GF-D8 (cell line): ENCODE measurements at regions not wholly inside any gene's neighbourhood (a gene's known extent, or its start where the extent isn't known, plus 50 kb on each side); places are given as distances from the start of the nearest gene placed in this dataset.
"Not testable (repeated sequence)": the region's sequence is repeated elsewhere in the genome, so short reads cannot be mapped to it uniquely, and the experiment has no call there.

ENCODE experiments used
- DNase-seq: peaks from one replicate; lab custom pipeline; 2025; lab: John Stamatoyannopoulos, UW

DNA sequence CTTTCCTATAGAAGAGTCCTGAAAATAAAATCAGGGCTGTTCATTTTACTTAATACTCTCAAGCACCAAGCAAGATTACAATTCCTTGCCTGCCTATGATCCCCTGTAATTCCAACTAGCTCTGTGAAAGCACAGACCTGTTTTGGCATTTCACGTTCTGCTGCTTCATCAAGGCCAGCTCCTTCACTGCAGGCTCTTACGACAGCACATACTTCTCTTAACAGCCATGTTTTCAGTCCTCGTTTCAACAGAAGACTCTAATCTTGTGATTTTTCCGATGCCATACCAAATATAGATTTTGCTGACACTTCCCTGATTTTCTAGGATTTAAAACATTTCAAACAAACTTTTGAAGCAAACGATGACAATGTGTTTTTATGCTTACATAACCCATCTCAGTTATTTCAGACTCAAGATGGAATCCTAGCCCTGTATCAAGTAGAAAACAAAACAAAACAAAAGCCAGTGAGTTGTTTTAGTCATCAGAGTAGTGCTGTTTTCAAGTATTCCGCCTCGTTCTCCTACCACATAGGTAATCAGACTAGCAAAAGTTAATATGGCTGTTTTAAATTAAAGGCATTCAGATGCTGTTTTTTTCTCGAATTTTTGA lies 616.5 kb upstream of the CITED2 start:
- no peak for DNase-seq

DNA sequence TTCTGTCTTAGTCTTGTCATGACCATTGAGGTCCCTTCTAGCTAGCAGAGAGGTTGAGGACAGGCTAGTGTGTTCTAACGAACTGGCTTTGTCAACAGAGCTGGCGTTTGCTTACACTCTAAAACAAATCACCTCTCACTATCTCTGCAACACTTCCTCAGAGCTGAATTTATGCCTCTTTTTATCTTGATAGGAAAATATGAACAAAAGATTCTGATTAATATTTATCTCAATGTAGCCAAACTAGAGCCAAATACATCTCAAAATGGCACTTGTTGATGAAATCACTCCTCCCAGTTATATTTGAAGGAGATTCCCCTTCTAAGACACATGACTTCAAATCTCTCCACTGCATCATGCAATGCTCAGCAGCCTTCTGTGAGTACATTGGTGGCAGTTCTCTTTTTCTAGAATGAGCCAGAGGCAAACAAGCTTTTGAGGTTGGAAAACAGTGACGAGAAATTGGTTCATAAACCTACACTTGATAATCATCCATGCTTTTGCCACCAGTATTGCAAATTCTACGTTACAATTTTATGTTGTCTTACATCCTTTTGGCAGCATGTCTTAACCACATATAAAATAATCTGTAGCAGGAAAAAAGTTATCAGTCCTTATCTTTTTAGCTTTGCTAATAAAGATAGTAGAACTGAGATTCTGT lies 615.7 kb upstream of the CITED2 start:
- DNase-seq = no peak

- no peak for DNase-seq
Observed at GRCh38 chr6:139988685-139989084, 614.2 kb upstream of the CITED2 start.

GRCh38 chr6:139987091-139987490 lies 612.6 kb upstream of the CITED2 start:
- DNase-seq = no peak

DNA sequence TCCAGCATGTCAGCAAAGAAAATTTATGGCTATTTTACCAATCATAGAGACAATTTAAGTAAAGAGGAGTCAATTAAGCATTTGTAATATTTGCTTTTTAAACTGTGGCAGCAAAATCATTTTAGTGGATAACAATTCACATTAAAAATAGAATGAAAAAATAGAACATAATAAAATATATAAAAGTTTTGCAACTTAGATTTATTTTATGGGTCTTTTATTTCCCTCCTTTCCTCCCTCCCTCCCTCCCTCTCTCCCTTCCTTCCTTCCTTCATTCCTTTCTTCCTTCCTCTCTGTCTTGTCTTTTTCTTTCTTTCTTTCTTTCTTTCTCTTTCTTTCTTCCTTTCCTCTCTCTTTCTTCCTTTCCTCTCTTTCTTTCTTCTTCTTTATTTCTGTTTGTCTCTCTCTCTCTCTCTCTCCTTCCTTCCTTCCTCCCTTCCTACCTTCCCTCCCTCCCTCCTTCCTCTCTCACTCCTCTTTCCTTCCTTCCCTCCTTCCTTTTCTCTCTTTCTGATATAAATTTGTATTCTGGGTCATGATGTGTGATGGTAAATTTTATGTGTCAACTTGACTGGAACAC lies 610.9 kb upstream of the CITED2 start:
- DNase-seq = no peak

DNA sequence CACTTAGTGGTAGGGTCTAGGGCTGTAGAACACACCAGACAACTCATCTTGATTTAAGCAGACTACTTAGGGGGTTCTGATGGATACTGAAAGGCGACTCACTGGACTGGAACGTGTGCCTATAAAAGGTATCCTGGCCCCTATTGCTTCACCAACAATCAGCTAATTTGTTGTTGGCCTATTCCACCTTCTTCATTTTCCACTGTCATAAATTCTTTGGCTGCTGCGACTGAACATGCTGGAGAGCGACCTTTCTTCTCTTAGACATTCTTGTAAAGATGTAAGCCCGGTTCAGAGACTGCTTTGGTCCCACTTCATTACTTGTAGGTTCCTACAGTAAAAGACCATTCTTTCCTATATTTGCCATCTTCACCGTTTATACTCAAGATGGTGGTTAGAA lies 609.9 kb upstream of the CITED2 start:
- DNase-seq = no peak

GRCh38 chr6:139983555-139984276 lies 609.3 kb upstream of the CITED2 start:
- DNase-seq = no peak

GRCh38 chr6:139982652-139983295 lies 608.3 kb upstream of the CITED2 start:
- DNase-seq = no peak

DNA sequence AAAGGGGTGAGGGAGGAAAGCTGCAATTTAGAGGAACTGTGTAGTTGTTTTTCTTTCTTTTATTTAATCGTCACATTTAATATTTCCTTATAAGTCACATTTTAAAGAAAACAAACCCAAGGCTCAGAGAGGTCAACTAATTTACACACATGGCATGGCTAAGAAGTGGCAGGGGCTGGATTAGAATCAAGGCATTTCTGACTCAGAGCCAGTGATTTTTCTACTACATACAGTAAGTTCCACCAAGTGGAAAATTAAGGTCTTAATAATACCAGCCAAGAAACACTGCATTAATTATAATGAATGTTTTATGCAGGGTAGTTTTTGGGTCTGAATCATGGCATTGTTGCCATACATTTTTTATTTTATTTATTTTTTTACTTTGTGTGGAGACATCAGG lies 607.7 kb upstream of the CITED2 start:
- no peak for DNase-seq

GRCh38 chr6:139981768-139982181 lies 607.3 kb upstream of the CITED2 start:
- no peak for DNase-seq

DNA sequence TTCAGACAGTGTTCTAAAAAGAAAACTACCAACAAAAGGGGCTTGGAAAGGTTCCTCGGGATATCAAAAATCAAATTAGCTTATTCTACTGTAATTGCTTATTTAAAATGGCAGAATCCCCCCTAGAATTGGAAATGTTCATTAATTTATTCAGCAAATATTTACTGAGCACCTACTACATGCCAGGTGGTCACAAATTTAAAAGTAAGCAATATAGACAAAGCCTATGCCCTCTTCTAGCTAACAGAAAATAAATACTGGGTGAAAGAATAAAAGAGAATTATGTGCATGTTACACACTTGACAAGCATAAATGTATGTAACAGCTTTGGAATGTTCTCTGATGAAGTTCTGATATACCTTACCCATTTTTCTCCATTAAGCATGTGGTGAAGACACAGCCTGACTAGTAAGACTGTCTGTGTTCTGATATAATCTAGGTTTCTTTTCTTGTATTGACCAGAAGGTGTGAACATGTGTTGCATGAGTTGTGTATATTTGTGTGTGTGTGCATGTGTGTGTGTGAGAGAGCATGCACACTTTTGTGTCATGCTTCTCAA lies 606.7 kb upstream of the CITED2 start:
- no peak for DNase-seq

- DNase-seq = not testable (repeated sequence)
Observed at GRCh38 chr6:139980631-139981030, 606.2 kb upstream of the CITED2 start.

GRCh38 chr6:139979021-139979725 lies 604.7 kb upstream of the CITED2 start:
- no peak for DNase-seq

- DNase-seq = no peak
Observed at GRCh38 chr6:139977887-139978332, 603.5 kb upstream of the CITED2 start.

- no peak for DNase-seq
Observed at GRCh38 chr6:139973669-139974344, 599.4 kb upstream of the CITED2 start.

- no peak for DNase-seq
Observed at GRCh38 chr6:139972116-139972515, 597.7 kb upstream of the CITED2 start.

DNA sequence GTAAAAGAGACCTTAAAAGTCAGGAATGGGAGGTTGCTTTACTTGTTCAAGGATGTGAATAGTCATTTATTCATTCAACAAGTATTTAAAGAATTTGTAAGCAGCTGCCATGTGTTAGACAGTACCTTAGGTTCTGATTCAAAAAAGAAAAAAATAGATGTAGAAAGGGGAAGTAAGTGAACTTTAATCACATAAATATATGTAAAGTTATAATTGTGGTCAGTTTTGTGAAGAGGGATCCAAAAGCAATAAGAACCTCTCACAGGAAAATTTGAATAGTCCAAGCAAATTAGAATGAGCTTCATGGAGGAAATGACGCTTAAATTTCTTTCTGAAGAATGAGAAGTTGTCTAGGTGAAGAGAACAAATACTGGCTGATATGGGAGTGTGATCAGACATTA lies 596.1 kb upstream of the CITED2 start:
- DNase-seq = no peak

DNA sequence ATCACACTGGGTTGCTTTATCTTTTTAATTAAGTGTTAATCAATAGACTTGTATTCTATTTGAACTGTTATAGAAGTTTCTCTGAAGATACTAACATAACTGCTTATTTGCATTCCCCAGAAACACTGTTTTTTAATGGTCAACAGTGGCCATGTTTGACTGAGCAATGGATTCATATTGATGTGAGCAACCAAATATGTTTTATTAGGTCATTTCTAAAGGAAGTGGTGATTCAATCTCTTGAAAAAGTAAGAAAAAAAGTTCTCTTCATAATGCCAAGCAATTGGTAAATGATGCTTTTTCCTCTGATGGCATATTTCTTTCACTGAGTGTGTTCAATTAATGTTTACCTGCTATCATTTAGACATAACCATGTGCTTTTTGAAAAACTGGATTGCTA lies 593.0 kb upstream of the CITED2 start:
- DNase-seq = no peak

DNA sequence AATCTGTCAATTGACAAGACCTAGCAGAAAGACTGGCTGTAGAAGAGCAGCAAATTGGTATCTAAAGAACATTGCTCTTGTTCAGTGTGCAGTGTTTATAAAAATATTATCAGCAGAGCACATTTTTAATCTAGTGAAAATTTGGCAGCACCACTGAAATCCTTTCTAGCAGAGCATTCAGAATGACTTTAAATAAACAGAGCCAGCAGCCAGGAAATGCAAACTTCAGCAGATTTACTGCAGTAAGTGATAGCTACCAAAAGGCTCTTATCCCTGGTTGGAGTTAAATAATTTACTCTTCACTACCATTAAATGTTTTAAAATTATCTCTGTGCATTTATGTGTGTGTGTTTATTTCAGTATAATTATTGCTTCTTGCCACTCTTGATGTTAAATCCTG lies 590.9 kb upstream of the CITED2 start:
- no peak for DNase-seq

GRCh38 chr6:139964737-139965136 lies 590.3 kb upstream of the CITED2 start:
- DNase-seq = no peak
